NT2/D1 (cell line): ENCODE measurements at regions not wholly inside any gene's neighbourhood (a gene's known extent, or its start where the extent isn't known, plus 50 kb on each side); places are given as distances from the start of the nearest gene placed in this dataset.

Experiments used
- SUZ12 ChIP-seq: IDR thresholded peaks from 2 replicates; pipeline ENCODE4 v1.6.1; 2011; ENCODE audit not compliant: insufficient read length, insufficient read depth; ENCODE audit errors: extremely low read depth
- YY1 ChIP-seq: IDR thresholded peaks from 2 replicates; pipeline ENCODE4 v1.6.1; 2011; ENCODE audit not compliant: insufficient read length, insufficient read depth
- ZNF274 ChIP-seq: IDR thresholded peaks from 2 replicates; pipeline ENCODE4 v1.6.1; 2011; ENCODE audit warnings: mild to moderate bottlenecking, low read depth, low read length

GRCh38 chr2:66164470-66164869 lies 270.5 kb upstream of the MEIS1 start:
- TF ChIP-seq SUZ12 = no peak
- no peak for TF ChIP-seq ZNF274
- TF ChIP-seq YY1 = no peak
